ENCODE measurements at regions not wholly inside any gene's neighbourhood (a gene's known extent, or its start where the extent isn't known, plus 50 kb on each side); places are given as distances from the start of the nearest gene placed in this dataset.

GRCh38 chr20:17870086-17870740 is 98.4 kb downstream of the SNX5 start:
- Histone ChIP-seq H3K27ac (ENCODE audit: low read length) (no peak overlapping the region), H3K79me2 (ENCODE audit: insufficient read depth, low read length) (no peaks in the 10 kb centered on the region), H3K27me3 (ENCODE audit: insufficient read depth, low read length, poor library complexity) (peaks cover 9% of the 10 kb centered on the region), H3K4me1 (ENCODE audit: insufficient read depth, low read length) (peaks cover 5% of the 10 kb centered on the region; the same call in 1 of the 2 replicates), H3K4me3 (ENCODE audit: low read depth in 1 of 2, low read length in 2 of 2) (no peak overlapping the region), H3K9ac (ENCODE audit: low read depth, low read length) (no peak overlapping the region), H3K4me2 (ENCODE audit: insufficient read depth, low read length) (no peak overlapping the region), H3K36me3 (ENCODE audit: insufficient read depth, low read length) (no peaks in the 10 kb centered on the region), H2AFZ (ENCODE audit: low read depth, low read length) (no peak overlapping the region), H3K9me3 (ENCODE audit: insufficient read depth, low read length, severe bottlenecking) (no peaks in the 10 kb centered on the region), H4K20me1 (ENCODE audit: insufficient read depth, low read length) (no peaks in the 10 kb centered on the region; the same call in 1 of the 2 replicates)
- TF ChIP-seq CTCF (IDR thresholded peaks at IDR 0.05; ENCODE audit: borderline replicate concordance, extremely low read depth, low read length, poor library complexity, severe bottlenecking) (no peak), EZH2 (IDR thresholded peaks at IDR 0.05; ENCODE audit: borderline replicate concordance, low read depth, low read length, severe bottlenecking) (no peak)
- DNase-seq: no peak
- no peak for ATAC-seq (ENCODE audit: insufficient read depth, low read depth)

GRCh38 chr20:17869295-17869994 is 99.1 kb downstream of the SNX5 start:
- Histone ChIP-seq H2AFZ (ENCODE audit: low read depth, low read length) (no peak overlapping the region), H3K9ac (ENCODE audit: low read depth, low read length) (no peak overlapping the region), H4K20me1 (ENCODE audit: insufficient read depth, low read length) (no peaks in the 10 kb centered on the region; the same call in 1 of the 2 replicates), H3K4me1 (ENCODE audit: insufficient read depth, low read length) (peaks cover 5% of the 10 kb centered on the region; the same call in 1 of the 2 replicates), H3K4me3 (ENCODE audit: low read depth in 1 of 2, low read length in 2 of 2) (no peak overlapping the region), H3K27me3 (ENCODE audit: insufficient read depth, low read length, poor library complexity) (peaks cover 9% of the 10 kb centered on the region), H3K9me3 (ENCODE audit: insufficient read depth, low read length, severe bottlenecking) (no peaks in the 10 kb centered on the region), H3K27ac (ENCODE audit: low read length) (no peak overlapping the region), H3K79me2 (ENCODE audit: insufficient read depth, low read length) (no peaks in the 10 kb centered on the region), H3K4me2 (ENCODE audit: insufficient read depth, low read length) (no peak overlapping the region), H3K36me3 (ENCODE audit: insufficient read depth, low read length) (no peaks in the 10 kb centered on the region)
- TF ChIP-seq CTCF (IDR thresholded peaks at IDR 0.05; ENCODE audit: borderline replicate concordance, extremely low read depth, low read length, poor library complexity, severe bottlenecking) (no peak), EZH2 (IDR thresholded peaks at IDR 0.05; ENCODE audit: borderline replicate concordance, low read depth, low read length, severe bottlenecking) (no peak)
- ATAC-seq (ENCODE audit: insufficient read depth, low read depth) (no peak), DNase-seq (no peak)

- peaks cover 5% of the 10 kb centered on the region; the same call in 1 of the 2 replicates for H3K4me1 ChIP-seq (ENCODE audit: insufficient read depth, low read length)
- no peak overlapping the region for H3K9ac ChIP-seq (ENCODE audit: low read depth, low read length)
- H3K79me2 ChIP-seq (ENCODE audit: insufficient read depth, low read length): no peaks in the 10 kb centered on the region
- H3K27me3 ChIP-seq (ENCODE audit: insufficient read depth, low read length, poor library complexity): peaks cover 9% of the 10 kb centered on the region
- ATAC-seq (ENCODE audit: insufficient read depth, low read depth): no peak
- no peak overlapping the region for H3K27ac ChIP-seq (ENCODE audit: low read length)
- no peak for TF ChIP-seq CTCF (IDR thresholded peaks at IDR 0.05; ENCODE audit: borderline replicate concordance, extremely low read depth, low read length, poor library complexity, severe bottlenecking)
- no peak for TF ChIP-seq EZH2 (IDR thresholded peaks at IDR 0.05; ENCODE audit: borderline replicate concordance, low read depth, low read length, severe bottlenecking)
- H3K4me3 ChIP-seq (ENCODE audit: low read depth in 1 of 2, low read length in 2 of 2): no peak overlapping the region
- H2AFZ ChIP-seq (ENCODE audit: low read depth, low read length): no peak overlapping the region
- H4K20me1 ChIP-seq (ENCODE audit: insufficient read depth, low read length): no peaks in the 10 kb centered on the region; the same call in 1 of the 2 replicates
- no peaks in the 10 kb centered on the region for H3K9me3 ChIP-seq (ENCODE audit: insufficient read depth, low read length, severe bottlenecking)
- H3K4me2 ChIP-seq (ENCODE audit: insufficient read depth, low read length): no peak overlapping the region
- H3K36me3 ChIP-seq (ENCODE audit: insufficient read depth, low read length): no peaks in the 10 kb centered on the region
- no peak for DNase-seq
Measured at GRCh38 chr20:17868700-17869231, 99.8 kb downstream of the SNX5 start.

Data from DND-41 (cell line).